HG02798 (cell line): ENCODE measurements at regions not wholly inside any gene's neighbourhood (a gene's known extent, or its start where the extent isn't known, plus 50 kb on each side); places are given as distances from the start of the nearest gene placed in this dataset.

Experiments used
- ATAC-seq: cut with Tn5 transposase; IDR thresholded peaks from one replicate; pipeline ENCODE4 v1.9.1; 2021; ENCODE audit warnings: mild to moderate bottlenecking; ENCODE audit not compliant: unreplicated experiment, poor library complexity

DNA sequence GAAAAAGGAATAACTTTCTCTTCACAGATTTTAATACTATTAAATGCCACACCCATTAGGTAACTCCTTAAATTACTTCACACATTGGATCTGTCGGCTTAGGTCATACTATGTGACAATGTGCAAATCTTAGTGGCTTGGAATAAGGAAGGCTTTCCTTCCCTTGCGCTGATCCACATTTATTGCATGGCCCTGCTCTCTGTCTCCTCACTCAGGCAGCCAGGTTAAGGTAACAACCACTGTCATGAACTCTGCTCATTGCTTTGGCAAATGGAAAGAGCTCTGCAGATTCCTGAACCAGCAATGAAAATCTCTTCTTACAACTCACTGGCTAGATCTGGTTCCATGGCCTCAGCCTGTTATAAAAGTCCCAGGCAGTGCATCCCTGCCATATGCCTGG is 121.9 kb upstream of the NFIB start:
- ATAC-seq = no peak

DNA sequence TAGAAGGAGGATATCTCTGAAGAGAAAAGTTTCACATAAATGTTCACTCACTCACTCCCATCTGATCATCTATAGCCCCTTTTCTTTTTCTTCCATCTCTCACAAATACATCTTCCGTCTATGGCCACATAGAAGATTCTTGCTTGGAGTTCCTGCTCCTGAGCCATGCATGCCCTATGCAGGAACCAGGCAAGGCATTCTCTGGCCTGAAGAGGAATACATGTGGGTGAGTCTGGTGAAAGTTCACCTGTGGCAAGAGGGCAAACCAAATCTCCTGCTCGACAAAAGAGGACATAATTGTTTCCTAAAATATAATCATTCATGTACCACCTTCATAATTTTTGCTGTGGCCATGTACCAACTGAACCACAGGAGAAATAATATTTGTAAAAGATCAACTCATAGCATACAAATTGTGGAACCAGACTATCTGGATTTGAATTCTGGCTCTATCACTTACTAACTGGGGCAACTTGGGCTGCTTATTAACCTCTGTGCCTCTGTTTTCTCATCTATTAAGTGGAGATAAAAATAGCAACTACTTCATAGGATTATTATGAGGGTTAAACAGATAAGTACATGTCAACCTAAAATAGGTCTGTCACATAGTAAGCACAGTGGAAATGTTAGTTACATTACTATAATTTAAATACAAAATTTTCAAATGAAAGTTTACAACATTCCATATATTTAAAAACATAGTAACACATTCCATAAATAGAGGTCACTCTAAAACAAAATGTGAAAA is 121.2 kb upstream of the NFIB start:
- ATAC-seq = no peak

DNA sequence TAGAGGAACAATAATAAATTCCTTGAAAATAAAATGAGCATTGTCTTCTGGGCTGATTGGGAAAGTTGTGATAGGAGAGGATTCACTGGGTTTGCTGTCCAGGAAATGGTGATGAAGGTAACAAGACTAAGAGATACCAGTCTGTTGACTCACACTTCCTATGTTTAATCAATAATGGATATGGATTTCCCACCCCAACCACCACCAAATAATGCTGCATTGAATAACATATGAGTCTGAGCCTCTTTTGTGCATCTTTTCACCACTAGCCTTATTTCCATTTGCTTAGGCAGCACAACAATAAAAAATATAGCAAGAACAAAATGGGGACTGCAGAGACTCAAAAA is 120.2 kb upstream of the NFIB start:
- no peak for ATAC-seq

DNA sequence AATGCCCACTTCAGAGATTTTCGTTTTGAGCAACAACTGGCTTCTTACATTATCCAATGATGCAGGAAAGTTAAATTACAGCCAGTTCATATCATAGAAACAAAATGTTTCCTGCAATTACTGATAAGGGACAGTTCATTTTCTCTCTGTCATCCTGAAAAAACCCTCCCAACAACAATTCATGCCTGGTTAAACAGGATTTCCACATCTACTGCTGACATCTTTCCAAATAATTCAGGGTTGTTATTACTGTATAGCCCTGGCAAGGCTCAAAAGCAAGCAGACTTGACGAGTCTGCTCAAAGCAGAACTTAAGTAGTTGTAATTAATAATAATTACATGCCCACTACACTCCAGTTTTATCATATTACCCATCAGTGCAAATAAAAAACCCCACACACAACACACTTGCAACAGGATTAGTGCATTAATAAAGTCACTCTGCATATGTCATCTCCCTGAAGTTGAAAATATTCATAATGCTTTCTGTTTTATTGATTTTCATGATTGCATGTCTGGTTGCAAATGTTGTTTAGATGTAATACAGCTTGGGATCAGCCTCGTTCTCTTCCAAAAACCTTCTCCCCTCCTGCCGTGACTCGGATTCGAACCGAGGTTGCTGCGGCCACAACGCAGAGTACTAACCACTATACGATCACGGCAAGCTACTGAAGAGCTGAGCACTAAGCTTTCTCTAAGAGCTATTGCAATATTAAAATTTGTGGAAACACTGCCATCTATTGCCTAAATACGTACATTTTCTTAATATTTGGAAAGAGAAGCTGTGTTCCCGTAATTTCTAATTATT is 119.6 kb upstream of the NFIB start:
- ATAC-seq = no peak

DNA sequence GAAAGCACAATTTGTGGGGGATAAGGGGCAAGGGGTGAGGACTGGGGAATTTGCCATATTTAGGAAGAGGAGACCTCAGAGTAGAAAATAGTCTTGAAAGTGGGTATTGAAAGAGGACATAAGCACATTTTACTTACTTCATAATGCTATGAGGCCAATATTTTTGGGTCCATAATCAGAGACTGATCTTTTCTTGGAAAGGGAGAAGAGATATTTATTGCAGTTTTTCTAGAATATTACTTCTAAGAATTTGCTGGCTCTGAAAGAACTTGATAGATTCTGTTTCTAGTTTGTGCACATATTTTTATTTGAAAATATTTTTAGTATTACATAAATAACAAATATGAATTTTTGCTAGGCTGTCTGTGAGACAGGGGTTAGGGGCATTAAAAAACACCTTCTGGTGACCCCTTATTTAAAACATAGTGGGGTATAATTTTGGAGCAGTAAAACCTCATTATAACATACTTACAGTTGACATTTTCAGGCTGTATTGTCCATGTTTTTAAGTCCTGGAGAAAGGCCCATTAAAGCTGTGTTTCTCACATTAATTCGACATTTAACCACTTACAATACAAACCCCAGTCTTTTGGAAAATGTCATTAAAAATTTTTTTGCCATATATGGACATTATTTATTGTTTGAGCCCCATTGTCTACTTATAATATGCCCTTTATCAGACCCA is 118.9 kb upstream of the NFIB start:
- no peak for ATAC-seq

DNA sequence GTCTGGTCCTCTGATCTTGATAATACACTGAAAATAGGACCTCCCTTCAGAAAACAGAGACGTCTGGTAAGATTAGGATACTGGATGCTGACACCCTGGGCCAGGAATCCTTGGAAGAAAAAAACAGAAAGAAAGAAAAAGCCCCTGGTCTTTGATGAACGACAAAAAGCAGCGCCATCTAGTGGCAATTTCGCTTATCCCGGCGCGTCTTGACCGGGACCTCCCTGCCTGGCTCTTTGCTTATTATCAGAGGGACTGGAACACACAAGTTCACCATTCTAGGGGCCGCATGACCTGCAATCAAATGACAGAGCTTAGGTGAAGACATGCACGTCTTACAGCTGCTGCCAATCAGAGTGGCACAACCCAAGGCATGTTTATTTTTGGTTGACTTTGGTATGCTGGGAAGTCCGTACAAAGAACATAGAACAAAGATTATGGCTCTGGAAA is 114.9 kb upstream of the NFIB start:
- peak; percentile 75 for ATAC-seq

DNA sequence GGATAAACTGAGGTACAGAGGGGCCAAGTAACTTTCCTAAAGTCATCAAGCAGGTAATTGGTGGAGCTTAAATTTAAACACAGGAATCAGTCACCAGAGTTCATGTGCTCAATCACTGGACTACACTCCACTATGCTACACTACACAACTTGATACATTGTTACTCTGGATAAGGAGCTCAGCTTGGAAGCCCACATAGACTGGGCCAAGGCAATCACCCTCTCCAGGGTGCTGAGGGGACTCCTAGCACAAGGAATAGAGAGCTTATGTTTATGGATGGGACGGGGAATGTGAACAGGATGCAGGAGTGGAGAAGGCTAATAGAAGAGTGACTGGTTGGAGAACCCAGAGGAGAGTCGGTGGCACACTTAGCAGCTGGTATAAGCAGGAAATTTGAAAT is 113.5 kb upstream of the NFIB start:
- no peak for ATAC-seq

DNA sequence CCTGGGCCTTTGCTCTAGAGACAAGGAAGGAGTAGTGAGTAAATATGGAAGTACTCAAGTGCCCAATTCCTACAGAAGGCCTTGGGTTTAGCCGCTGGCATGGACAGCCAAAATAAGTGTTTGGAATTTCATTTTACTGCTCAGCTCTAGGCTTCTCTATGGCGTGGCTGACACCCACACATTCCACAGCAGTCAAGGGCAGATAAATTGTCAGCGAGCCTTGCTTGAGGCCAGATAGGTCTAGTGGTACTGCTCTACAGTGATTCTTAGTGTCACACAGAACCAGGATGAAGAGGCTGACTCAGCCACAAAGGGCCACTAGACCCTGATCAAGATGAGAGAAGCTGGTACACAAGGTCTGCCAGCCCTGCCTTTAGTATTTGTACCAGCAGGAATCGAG is 111.0 kb upstream of the NFIB start:
- ATAC-seq = no peak

DNA sequence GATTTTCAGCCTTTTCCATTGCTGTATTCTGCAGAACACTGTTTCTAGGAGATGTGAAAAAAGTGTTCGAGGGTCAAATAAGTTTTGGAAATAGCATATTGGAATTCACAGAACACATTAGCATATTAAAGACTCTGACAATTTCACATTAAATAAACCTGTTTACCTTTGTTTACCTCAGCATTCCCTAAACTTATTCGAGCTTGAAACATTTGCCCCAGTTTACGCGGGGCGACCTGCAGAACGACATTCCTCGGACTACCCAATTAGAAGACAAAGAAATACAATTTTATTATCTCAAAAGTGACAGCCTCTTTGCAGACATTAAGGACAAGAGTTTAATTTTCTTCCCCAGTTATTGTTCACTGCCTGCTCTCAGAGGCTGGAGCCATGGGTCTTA is 110.3 kb upstream of the NFIB start:
- no peak for ATAC-seq

DNA sequence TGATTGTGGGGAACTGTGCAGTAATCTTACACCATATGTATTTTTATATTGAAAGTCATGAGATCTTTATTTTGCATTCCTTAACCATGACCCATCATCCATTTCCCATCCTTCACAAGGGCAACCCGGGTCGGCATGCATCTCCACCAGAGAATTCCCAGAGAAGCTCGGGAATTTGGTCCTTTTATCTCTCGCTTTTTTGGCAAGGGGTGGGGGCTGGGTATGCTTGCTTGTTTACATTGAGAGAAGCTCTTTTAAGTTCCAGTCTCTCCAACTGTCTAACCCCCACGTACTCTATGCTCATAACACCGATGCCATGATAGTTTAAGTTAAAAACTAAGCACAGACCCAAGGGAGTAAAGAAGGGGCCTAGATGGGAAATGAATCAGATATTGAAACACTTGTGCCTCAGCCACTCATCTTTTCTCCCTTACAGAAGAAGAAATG is 109.9 kb upstream of the NFIB start:
- ATAC-seq = no peak

DNA sequence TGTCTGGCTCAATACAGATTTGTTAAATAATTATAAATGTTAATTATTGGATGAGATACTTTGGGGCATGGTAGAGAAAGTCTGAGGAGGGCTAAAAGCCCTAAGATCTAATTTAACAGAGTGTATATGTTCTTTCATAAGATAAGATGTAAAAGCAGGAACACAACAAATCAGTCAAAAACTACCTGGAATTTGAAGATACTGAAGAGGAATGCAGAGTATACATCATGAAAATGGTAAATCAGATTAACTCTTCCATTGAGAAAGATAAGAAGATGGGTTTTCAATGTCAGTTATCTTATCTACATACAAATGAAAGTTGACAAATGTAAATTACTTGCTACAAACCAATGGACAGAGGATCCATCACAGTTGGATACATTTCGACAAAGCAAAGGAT is 107.3 kb upstream of the NFIB start:
- ATAC-seq = no peak

DNA sequence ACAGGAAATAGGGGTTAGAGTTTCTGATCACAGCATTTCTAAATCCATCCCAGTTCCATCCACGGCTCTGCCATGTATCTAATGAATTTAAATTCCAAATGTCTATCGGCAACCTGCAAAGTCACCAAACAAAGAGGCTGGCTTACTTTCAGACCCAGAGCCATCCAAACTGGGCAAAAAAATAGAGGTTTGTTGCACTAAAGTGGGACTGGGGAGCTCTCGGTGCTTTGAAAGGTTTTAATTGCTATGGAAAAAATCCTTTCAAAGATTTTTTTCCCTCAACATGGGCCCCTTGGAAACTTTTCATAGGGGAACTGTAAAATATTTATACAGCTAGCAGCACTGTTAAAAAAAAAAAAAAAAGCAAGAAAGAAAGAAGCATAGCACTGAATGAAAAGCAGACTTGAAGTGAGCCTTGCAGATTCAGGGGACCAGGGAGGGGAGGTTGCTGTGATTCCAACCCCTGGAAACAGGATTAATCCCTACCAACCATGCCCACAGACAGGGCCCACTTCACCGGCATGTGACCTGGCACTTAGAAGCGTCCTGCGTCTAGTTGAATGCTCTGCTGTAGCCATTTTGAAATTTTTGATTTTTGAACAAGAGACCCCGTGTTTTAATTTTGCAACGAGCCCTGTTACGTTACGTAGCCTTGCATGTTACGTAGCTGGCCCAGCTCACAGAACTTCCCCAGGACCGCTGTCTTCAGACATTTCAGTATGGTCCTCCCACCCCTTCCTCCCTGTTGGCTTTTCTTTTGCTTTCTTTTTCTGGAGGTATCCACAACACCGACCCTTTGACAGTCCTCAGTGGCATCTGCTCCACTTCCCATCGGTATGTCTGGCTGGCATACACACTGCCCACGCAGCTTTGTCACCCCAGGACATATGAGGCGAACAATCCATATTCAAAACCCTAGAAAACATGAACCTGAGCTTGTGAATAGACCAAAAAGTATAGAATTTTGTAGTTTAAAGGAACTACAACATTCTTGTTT is 105.3 kb upstream of the NFIB start:
- no peak for ATAC-seq

DNA sequence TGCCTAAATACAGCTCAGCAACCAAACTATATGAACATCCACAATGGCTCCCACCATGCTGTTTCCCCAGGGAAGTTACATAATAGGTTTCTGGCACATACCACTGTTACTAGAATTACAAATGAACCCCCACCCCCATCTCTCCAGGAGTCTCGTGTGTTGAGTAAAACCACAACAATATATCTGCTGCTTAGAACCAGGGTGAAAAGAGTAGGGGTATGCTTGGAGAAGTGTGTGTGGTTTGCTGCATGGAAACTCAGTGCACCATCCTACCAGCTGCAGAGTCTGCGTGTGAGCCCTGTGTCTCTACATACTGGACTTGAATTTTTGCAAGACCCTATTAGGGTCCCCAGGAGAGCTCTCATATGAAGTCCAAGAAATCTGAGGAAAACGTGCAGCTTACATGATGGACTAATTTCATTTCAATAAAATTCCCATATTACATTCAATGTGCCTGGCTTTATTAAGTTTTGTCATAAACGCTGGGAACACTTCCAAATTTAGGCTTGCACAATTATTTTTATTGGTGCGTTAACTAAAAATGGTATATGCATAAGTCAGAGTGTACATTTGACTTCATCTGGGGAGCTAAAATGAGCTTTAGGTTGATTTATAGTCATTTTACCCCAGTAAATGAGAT is 104.5 kb upstream of the NFIB start:
- no peak for ATAC-seq

DNA sequence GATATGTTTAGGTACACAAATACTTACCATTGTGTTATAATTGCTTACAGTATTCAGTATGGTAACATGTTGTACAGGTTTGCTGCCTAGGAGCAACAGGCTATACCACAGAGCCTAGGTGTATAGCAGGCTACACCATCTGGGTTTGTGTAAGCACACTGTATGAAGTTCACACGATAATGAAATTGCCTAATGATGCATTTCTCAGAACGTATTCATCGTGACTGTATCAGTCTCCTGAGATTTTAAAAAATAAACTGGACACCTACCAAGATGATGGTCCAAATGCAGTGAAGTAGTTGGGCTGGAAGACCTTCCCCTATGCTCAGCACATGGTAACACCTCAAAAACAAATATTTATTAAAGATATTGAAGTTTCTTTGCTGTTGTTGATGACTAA is 103.3 kb upstream of the NFIB start:
- no peak for ATAC-seq

DNA sequence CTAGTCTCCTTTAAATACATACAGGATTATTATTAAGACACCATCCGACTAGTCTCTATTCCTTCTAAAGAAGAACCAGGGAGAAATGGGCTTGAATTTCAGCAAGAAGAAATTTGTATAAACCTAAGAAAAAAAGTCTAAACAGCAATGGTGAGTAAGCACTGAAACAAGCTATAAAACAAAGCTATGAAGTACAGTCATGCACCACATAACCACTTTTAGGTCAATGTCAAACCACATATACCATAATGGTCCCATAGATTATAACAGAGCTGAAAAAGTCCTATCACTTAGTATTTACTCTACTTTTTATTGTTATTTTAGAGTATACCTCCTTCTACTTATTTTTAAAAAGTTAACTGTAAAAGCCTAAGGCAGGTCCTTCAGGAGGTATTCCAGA is 102.0 kb upstream of the NFIB start:
- no peak for ATAC-seq

DNA sequence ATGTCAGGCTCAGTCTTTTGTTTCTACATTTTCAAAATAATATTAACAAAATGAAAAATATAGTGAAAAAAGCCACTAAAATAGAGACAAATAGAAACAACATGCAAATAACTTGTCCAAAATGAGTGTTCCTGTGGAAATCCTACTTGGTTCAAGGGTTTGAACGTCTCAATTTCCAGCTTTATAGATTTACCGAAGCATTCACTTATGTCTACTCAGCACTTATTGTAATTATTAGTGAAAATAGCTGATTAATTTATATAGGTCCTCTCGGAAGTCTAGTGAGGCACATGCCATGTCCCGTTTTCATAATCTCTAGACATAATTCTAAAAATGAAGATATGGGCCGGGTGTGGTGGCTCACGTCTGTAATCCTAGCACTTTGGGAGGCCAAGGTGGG is 99.9 kb upstream of the NFIB start:
- no peak for ATAC-seq

DNA sequence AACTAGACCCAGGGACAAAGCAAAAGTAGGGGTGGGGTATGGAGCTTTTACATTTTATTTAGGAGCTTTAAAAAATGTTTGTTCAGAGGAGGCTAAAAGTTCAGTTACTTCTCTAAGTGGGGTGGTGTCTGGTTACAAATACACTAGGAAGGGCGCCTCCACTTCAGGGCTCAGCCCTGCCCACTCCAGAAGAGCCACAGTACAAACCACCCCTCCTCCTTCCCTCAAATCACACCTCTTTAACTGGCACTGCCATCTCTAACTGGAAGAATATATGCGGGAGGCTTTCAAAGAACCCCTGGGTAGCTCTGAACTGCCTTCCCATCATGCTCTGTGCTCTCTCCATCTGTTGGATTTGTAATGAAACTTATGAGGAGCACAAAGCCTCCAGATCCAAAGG is 98.8 kb upstream of the NFIB start:
- ATAC-seq = no peak

DNA sequence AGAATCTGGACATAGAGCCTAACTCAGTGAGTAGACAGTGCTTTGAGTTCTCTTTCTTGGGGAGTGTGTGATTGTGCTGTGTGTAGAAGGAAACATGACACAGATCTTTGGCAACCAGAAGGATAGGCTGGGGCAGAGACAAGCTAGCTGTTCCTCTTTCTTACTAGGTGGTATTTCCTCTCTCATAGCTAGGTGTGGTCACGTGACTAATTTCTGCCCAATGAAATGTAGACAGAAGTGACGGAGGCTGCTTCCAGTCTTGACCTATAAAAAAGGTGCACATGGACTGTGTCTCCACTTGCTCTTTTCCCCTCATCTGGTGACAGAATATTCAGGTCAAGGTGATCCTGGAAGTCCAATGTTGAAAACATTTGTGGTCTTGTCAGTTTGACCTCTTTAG is 92.5 kb upstream of the NFIB start:
- ATAC-seq = no peak

DNA sequence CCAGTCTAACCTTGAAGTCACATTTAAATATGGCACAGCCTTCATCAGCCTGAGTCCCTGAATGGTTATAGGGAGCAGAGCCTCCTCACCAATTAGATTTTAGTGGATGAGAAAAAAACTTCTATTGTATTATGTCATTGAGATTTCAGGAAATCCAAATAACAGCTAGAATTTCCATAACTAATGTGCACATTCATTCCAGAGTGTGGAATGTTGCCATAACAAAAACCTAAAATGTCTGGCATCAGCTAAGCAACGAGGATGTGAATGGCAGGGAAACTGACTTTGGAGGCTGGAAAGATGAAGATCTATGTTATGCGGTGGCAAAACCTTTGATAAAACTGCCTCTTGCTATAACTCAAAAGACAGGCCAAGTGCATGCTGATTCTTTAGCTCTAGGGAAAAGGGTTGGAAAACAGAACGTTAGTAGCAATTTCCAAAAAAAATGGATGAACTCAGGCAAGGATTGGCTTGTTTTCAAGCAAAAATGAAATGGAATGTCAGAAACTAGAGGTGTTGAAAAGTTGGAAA is 91.3 kb upstream of the NFIB start:
- no peak for ATAC-seq
